Stimulated activated CD4-positive, alpha-beta T cell treated with anti-CD3 and anti-CD28 coated beads, TNF-alpha, amount 100 ng/mL, for 48 hours (primary cell): ENCODE measurements at regions not wholly inside any gene's neighbourhood (a gene's known extent, or its start where the extent isn't known, plus 50 kb on each side); places are given as distances from the start of the nearest gene placed in this dataset.
"Not testable (repeated sequence)": the region's sequence is repeated elsewhere in the genome, so short reads cannot be mapped to it uniquely, and the experiment has no call there.

Source experiments
- DNase-seq, 3 donors: peaks; one replicate each; pipeline ENCODE4 v3.0.0-alpha.2; 2020; ENCODE audit warnings: low read depth in 3 of 3

DNA sequence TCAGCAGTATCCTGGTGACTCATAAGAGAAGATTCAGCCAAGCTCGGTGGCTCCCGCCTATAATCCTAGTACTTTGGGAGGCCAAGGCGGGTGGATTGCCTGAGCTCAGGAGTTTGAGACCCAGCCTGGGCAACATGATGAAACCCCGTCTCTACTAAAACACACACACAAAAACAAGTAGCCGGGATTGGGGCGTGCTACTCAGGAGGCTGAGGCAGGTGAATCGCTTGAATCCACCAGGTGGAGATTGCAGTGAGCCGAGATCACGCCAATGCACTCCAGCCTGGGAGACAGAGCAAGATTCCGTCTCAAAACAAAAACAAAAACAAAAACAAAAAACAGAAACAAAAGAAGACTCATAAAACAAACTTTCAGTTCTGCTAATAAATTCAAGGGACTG lies 551.1 kb upstream of the POT1 start:
- DNase-seq: no peak

DNA sequence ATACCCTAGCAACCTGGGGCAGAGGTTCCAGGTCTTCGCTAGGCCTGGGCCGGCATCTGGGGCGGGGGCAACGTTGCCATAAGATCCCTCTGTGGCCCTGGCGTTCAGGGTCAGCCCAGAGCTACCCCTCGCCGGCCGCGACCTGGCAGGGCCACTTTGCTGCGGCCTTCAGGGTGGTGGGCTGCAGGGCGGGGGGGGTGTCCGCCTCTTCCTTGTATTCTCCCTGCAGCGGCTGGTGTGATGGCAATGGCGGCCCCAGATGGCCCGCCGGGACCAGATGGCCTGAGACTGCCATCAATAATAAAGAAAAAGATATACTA lies 539.2 kb upstream of the POT1 start:
- no peak for DNase-seq

DNA sequence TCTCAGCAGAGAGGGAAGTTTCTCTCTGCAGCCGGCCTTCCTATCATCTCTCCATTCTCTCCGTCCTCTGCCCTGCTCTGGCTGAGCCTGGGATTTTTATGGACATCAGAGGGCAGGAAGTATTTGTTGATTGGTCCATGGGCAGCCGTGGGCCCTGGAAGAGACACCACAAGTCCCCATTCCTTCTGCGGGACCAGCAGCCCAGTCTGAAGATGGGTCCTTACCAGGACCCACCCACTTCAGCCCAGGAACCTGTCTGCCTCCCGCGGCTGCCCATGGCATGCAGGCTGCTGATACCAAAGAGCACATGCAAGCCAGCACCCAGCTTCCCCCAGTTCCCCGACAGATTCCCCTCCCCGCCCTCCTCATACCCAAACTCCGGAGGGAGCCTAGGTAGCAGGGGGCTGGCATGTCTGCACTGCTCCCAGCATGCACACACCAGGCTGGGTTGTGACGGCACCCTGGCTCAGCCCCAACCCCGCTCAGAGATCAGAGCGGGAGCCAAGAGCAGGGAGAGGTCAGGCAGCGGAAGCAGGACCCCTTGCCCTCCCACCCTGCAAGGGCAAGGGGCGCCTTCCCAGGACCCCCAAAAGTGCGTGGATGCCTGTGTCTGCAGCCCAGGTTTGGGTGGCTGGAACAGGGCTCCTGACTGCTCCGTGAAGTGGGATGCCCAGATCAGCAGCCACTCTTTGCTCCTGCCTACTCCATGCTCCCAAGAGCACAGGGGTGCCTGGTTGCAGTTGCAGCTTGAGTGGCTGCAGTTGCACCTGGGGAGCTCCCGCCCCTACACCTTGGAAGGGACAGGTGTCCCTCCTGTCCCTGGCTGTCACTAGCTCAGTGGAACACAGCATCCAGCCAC lies 538.6 kb upstream of the POT1 start:
- DNase-seq: no peak

DNA sequence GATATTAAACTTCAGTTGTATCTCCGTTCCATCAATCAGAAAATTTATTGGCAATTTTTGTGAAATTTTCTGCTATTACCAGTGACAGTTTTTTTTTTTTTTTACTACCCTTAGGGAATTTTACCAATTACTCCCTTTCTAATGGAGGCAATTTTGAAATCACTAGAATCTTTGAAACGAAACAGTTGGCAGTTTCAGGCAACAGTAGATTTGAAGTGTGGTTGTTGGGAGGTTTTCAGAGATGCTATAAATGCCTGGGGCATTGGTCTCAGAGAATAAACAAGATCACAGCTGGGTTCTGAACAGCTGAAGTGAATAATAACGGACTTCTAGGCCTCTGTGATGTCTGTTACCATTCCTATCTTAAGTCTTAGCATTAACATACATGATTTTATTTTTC lies 535.9 kb upstream of the POT1 start:
- DNase-seq: no peak

DNA sequence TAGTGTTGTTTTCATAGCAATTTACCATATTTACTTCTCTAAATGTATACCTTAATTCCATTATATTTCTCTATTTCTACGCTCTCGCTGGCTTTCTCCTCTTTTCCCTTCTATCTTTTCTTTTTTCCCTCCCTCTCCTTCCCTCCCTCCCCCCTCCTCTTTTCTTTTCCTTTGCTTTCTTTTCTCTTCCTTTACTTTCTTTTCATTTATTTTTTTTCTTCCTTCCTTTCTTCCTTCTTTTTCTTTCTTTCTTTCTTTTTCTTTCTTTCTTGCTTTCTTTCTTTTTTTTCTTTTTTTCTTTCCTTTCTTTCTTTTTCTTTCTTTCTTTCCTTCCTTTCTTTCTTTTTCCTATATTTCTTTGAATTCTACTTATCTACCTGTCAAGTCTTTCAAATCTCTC lies 533.0 kb upstream of the POT1 start:
- no peak for DNase-seq

DNA sequence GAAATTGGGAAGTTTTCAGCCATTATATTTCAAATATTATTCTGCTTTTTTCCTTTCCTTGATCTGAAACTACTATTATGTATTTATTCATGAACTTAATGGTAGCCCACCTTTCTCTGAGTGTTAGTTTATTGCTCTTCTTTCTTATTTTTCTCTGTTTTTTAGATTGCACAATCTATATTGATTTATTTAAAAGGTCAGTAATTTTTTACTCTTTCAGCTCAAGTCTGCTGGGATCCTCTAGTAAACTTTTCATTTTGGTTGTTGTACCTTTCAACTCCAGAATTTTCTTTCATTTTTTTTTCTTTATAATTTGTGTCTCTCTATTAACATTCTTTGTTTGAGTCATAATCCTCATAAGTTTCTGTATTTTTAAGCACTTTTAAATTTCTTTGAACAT lies 529.4 kb upstream of the POT1 start:
- DNase-seq: no peak

DNA sequence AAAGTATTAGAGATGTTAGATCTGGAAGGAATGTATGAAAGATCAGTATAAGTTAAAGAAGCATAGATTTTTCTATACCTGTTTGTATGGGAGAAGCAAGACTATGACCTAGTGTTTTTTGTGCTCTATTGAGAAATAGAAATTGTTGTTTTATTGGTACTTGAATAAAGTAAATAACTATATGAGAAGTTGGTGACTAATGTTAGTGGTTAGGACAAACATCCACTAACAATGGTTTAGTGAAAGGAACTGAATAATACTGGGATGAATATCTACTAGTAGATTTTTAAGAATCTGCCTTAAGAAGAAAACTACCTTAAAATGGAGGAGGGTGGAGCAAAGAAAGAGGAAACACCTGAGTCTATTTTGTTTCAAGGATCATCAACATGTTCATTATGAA lies 521.1 kb upstream of the POT1 start:
- DNase-seq: no peak

DNA sequence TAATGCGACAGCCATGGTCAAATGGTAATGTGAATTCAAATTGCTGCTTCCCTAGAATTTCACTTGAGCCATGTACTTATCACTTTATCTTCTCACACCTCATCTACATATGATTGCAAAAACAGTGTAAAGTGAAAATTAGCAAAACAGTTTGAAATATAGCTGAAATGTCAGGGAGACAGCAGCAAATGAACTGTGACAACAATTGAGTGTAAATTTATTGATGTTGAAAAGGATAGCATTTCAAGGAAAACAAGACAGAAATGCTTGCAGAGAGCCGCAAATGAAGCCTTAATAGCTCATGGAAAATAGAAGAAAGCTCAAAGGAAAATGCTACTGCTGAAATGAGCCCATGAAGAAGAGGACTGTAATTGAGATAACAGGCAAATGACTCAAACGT lies 516.2 kb upstream of the POT1 start:
- DNase-seq: no peak

DNA sequence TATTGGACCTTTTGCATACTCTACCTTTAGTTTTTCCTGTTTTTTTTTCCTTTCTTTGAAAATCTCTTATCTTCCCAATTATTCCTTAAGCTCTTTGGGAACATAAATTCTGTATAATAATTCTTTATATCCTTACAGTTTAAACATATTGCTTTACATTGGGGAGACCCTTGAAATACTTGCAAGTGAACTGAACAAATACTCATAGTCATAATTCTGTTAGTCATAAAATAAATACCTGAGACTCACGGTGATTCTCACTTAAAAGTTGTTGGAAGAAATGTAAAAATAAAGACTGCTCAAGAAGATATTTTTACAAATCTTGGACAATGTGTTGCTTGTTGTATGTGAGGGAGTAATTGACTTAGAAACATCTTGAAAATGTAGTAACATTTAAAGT lies 515.2 kb upstream of the POT1 start:
- DNase-seq: no peak

DNA sequence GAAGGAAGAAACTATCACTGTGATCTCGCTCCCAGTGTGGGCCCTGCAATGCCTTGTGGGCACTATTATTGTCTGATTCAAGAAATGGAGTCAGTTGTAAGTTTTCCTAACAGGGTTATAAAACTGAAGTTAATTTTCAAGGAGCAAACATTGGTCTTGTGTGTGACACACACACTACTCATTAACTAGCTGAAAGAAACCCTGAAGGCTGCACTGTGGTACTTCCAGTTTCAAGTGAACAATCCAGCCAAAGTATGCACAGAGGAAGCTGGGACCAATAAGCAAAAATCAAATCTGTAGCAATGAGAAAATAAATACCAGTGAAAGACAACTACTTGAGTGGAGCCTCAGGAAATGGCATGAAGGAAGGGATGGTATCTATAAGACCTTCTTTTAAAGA lies 506.6 kb upstream of the POT1 start:
- DNase-seq: no peak

DNA sequence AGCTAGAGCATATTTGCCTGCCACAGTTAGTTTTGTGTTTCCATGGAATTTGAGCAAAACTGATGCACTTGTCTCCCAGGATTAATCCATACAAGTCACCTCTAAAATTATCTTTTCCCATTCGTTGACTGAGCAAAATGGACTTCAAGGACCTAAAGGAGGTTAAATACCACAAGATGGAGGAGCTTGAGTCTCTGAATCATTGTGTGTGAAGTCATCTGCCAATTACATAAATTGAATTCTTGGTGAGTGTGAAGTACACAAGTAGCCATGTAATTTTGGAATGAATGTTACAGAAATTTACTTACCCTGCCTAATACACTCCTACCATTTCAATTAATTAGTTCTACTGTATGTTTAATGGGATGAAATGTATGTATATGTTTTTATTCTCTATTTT lies 501.7 kb upstream of the POT1 start:
- DNase-seq: no peak

DNA sequence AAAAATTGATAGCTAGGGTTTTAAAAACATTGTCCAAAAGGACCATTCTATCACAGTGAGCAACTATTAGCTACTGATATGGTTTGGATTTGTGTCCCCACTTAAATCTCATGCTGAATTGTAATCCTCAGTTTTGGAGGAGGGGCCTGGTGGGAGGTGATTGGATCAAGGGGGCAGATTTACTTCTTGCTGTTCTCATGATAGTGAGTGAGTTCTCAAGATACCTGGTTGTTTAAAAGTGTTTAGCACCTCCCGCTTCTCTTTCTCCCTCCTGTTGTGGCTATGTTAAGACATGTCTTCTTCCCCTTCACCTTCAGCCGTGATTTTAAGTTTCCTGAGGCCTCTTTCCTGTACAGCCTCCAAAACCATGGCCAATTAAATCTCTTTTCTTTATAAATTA lies 500.4 kb upstream of the POT1 start:
- DNase-seq: no peak

DNA sequence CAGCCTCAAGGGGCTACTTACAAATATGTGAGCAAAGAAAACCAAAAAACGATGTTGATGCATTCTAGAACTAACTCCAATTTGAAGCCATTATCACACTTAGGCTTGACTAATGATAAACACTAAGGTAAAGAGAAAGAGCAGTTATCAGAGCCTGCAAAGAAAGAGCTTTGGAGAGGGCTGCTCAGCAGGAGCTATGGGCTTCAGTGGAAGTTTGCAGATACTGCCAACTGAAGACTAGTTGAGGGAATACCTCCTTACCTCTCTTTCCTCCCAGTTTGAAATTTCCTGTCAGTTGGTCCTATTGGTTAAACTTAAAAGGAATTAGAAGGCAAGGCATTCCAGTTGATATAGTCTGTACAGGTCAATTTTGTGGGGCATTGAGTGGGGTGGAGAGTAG lies 498.1 kb upstream of the POT1 start:
- no peak for DNase-seq

DNA sequence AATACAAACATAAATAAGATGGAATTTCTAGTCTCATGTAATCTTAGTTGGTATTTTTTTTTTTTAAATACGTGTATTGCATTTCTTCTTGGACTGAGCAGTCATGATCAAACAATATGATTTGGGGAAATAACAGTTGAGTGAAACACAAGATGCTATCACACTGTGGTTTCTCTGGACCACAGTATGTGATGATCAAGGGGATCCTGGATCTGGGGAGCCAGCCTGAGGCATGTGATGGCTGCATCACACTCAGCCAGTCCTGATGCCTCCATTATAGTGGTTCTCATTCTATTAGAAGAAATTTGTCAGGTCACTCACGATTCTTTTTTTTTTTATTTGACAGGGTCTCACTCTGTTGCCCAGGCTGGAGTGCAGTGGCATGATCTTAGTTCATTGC lies 495.9 kb upstream of the POT1 start:
- DNase-seq: no peak

DNA sequence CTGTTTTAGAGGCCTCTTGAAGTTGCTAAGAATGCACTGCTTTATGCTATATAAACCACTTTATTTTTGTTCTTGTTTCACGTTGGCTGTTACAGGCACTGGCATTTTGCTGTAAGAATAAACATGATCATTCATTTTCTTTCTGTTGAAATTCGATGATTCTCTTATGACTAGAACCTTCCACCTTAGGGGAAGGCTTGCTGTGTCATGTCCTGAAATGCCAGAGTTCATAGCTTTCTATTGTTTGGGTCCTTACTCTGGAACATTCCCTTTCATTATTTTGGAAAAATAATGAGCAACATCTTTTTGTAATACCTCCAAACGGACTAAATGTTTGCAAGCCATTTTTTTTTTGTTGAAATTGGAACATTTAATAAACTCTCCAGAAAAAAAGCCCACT lies 495.1 kb upstream of the POT1 start:
- DNase-seq: no peak

DNA sequence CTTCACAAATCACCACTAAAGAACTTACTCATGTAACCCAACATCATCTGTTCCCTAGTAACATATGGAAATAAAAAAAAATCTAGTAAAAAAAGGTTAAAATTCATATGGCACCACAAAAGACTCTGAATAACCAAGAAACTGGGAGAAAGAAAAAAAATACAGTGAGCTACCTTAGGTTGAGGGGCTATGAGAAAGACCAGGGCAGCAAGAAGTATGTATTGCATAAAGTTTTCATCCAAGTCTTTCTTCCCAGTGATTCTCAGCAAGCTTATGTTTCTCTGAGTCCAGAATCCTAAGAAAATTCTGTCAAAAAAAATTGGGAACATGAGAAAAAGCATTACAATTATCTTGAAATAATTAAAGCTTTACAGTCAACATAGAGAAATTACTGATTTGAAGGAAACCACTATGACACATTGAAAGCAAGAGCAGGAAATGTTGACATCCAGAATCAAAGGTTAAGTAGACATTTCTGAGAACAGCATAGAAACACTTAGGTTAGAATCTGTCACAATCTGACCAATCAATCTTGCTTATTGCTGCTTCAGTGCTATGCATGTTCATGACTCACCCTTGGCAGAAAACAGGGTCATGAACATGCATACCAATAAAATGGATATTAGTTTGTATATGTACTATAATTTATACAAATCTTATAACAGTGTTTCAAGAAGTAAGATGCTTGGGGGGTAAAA lies 494.0 kb upstream of the POT1 start:
- no peak for DNase-seq

DNA sequence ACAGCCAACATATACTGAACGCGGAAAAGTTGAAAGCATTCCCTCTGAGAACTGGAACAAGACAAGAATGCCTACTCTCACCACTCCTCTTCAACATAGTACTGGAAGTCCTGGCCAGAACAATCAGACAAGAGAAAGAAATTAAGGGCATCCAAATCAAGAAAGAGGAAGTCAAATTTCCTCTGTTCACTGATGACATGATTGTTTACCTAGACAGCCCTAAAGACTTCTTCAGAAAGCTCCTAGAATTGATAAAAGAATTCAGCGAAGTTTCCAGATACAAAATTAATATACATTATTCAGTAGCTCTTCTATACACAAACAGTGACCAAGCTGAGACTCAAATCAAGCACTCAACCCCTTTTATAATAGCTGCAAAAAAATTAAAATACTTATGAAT lies 491.8 kb upstream of the POT1 start:
- DNase-seq: not testable (repeated sequence)

DNA sequence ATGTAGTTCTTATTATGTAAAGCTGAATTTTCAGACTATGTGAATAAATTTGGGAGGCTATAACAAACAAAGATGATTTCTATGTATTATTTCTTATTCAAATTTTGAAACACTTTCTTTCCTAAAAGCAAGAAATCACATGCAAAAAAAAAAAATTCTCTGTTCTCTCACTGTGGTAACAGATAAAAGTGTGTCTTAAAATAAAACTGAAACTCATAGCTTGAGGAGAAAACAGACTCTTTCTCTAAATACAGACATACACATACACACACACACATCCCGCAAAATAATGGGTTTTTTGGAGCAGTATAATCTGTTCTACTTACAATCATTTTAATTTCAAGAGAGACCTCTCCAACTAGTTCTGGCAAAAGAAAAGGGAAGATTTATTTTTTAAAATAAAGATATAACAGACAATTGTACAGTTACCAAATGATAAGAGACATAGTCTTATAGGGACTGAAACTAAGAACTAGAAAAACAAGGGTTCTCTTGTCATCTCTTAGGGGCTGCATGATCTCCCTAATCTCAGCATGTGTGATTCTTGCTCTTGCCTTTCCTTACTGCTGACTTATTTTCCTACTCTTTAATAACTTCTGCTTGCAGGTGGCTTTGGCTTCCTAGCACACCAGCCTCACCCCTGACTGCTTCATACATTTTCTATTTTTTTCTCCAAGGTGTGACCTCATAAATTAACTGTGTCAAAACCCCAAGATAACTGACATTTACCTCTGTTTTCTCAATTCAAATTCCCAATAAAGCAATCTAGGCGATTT lies 483.5 kb upstream of the POT1 start:
- DNase-seq: no peak

DNA sequence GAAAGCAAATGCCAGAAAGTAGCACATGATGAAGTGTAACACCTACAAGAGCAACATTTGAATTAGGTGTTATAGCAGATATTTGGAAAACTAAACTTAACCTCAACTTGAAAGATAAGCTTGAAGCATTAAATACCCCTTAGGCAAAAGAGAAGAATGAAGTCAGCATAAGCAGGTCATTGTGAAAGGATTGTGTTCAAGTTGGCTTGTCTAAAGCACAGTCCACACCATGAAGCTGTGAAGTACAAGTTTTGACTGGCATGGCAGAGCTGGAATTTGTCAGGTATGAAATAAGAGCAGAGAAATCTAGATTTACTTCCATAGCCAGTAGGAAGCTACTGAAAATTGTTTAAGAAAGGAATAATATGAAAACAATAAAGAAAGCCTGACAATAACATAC lies 480.3 kb upstream of the POT1 start:
- DNase-seq: no peak

DNA sequence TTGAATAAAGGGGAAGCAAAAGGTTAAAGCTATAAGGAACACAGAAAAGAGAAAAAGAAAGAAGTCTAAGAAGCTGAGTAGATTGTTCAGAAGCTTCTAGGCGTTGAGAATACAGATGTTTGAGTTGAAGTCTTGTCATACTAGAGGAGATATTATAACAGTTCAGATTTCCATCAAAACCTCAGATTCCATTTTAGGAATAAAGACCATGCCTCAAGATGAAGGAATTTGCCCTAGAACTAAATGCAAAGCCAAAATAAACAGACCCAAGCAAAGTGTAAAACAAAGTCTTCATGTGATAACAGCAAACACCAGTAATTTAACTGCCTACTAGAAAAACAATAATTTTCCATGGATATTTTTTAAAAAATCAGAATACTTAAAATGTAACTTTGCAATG lies 476.5 kb upstream of the POT1 start:
- no peak for DNase-seq

DNA sequence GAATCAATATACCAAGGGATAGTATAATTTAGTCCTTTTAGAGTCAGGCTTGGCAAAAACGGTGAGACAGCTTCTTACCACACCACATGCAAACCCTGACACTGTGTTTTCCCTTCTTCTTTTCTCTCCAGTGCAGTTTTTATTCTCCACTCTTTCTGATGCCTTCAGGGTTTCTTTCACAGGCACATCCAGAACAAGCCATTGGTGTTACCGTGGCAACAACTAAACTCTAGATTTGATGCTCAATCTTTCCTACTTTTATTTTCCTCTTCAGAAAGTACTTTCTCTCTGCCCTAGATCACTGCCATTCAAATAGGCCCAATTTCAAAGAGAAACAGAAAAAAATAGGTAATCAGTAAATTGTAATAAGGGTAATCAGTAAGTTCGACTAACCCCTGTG lies 469.8 kb upstream of the POT1 start:
- DNase-seq: no peak

DNA sequence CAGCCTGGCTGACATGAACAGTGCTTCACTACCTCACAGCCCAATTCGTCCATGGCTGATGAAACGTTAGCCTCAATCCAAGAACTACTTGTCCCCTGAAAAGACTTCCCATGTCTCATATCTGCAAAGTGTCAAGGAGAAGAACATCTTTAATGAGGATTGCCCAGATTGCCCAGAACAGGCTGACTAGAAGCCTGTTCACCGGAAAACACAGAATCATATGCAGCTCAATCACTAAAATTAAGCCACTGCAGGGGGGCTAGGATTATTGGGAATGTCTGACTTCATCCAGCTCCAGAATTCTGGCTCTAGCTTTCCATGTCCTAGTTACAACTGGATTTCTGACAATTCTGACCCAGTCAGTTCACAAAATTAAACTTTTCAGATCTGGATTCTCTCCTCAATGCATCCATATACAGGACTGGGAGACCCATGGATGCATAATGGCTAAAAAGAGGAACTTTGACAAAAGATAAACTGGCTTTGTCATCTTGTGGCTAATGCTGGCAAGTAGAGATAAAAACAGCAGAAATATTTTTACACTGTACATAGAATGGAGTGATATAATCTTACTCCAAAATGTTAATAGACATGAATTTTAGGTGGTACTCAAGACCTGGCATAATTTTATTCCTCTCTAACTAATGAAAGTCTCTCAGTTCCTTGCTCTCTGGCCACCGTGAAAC lies 467.0 kb upstream of the POT1 start:
- no peak for DNase-seq
